Fibroblast of skin of back (primary cell): ENCODE measurements at regions not wholly inside any gene's neighbourhood (a gene's known extent, or its start where the extent isn't known, plus 50 kb on each side); places are given as distances from the start of the nearest gene placed in this dataset.
"Not testable (repeated sequence)": the region's sequence is repeated elsewhere in the genome, so short reads cannot be mapped to it uniquely, and the experiment has no call there.

ENCODE experiments used
- DNase-seq: peaks from one replicate; pipeline ENCODE4 v3.0.0-alpha.2; 2013

DNA sequence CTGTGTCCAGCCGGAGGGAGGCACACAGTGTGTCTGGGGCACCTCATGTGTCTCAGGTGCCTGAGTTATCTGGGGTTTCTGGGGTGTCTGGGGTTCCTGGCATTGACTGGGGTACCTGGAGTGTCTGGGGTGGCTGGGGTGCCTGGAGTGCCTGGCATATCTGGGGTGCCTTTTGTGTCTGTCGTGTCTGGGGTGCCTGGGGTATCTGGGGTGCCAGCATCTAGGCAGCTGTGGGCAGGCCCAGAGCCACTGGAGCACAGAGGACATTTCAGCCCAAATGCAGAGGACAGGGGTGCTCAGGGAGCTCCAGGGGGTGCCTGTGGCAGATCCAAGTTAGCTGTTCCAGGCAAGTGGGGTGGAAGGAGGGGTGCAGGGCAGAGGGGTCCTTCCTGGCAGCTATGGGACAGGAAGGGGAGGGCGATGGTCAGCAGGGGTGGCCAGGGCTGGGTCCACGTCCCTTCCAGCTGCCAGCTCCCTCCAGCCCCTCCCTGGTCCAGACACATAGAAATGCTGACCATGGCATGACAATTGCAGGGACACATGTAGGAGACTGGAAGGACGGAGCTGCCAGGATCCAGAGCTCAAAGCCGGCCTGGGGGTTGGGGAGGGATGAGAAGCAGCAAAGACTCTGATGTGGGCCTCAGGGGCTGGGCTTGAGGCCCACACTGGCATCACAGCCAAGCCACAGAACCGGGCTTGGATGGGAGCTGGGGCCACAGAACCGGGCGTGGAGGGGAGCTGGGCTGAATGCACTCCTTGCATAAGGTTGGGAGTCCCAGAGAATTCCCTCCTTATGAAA, 133.0 kb downstream of the BRD1 start:
- no peak for DNase-seq

- no peak for DNase-seq
These were observed 133.8 kb downstream of the BRD1 start for GRCh38 chr22:49693848-49694247.

GRCh38 chr22:49693416-49693815, 134.3 kb downstream of the BRD1 start:
- no peak for DNase-seq

- no peak for DNase-seq
These were observed 135.0 kb downstream of the BRD1 start for GRCh38 chr22:49692499-49693225.

DNA sequence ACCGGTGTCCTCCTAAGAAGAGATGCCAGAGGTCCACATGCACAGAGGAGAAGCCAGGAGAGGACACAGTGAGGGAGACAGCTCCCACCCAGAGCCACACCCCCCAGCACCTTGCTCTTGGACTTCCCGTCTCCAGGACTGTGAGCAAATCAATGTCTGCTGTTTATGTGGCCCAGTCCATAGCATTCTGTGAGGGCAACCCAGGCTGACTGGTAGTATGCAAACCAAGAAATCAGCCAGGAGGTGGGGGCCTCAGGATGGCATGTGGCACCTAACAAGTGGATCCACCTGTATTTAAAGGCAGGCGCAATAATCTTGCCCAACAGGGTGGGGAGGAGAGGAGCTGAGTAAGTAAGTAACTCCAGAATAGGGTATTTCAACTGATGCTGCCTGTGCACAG, 136.4 kb downstream of the BRD1 start:
- no peak for DNase-seq

DNA sequence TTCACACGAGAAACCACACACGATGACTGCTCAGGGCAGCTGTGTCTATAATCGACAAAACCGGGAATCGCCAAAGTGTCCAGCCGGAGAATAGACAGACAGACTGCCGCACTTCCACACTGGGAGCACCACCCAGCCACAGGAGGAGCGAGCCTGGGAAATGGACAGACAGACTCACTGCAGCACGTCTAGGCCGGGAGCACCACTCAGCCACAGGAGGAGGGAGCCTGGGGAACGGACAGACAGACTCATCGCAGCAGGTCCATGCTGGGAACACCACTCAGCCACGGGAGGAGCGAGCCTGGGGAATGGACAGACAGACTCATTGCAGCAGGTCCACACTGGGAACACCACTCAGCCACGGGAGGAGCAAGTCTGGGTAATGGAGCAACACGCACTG, 137.2 kb downstream of the BRD1 start:
- no peak for DNase-seq

- no peak for DNase-seq
These were observed 137.8 kb downstream of the BRD1 start for GRCh38 chr22:49689858-49690257.

DNA sequence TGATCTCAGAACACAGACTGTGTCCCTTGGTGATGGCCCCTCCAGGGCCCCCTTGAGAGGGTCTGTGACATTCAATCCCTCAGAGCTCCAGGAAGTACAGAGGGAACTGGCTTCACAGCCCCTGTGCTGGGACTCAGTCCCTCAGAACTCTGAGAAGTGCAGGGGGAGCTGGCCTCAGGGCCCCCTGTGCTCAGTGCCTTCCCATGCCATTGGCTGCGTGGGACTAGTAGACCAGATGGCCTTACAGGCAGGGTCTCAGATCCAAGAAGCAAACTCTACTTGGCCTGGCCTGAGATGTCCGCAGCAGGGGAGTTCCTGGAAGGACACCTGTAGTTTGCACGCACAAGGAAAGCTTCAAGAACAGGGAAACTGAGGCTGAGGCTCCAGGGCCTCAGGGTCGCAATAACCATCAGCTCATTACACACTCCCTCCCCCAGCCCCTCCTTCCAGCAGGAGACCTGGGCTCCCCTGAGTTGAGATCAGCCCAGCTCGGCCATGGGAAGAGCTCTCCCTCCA, 138.4 kb downstream of the BRD1 start:
- no peak for DNase-seq

DNA sequence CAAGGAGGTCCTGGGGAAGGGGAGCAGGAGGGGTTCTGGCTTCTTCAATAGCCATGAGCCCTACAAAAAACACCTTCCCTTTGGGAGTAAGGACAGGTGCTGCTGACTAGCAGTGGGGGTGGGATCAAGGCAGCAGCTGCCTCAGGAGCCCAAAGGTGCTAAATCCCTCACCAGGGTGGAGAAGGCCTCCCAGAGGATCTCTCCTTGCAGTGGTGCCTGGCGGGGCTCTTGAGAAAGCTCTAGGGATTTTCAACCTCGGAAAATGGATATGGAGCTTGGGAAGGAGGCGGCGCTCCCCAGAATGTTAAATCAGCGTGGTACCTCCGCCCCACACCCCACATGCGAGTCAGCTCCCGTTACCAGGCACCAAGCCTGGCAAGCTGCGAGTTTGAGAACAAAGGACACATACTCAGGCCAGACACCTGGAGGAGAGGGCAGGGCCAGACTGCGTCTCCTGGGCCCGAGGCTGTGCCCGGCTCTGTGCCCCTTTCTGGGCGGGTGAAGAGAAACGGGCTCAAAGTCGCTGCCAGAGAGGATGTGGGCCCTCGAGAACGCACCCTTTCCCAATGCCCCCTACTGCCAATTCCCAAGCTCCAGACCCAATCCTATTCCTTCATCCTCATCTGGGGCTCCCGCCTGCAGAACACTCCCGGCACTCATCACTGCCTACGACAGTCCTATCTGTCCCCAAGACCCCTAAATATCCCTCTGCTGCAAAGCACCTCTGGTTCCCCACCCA, 139.0 kb downstream of the BRD1 start:
- no peak for DNase-seq

DNA sequence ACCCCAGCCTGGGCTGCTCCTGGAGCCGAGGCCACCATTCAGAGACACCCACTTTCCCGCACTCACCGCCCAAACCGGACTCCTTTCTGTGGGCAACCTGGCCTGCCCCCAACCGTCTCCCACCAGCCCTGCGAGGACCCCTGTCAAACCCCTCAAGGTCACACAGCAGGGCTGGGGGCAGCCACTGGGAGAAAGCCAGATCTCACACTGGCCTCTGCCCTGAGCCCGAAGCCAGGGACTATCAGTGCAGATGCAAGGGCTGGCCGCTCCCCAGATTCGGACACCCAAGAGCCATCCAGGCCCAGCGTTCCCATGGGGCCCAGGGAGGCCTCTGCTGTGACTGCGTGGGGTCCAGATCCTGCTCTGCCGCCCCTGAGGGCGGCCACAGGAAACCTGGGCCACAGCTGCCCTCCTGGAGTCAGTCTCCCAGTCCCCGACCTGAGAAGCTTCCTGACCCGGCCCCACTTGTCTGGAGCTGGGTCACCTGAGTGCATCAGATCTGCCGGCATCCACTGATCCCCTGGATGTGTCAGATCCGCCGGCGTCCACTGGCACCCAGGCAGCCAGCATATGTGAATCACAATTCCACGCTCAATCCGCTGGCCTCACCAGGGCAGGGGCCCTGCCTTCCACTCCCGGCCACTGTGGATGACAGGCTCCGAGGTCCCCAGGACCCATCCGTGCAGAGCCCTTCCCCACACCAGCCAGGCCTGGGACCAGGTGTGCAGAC, 139.7 kb downstream of the BRD1 start:
- no peak for DNase-seq

DNA sequence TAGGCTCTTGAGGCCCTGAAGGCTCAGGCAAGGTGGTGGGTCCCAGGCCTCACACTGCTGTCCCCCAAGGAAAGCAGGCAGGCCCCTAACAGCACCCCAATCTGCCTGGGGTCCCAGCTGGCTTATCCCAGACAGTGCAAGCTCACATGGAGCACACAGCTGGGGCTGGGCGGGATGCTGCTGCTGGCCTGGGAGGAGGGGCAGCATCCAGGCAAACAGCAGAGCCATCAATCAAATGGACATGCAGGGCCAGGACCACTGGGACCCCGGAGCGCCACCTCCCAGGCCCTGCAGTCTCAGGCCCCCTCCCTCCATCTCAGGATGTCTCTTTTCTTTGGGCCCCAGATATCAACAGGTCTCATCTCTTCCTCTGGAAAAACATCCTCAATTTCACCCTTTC, 140.3 kb downstream of the BRD1 start:
- DNase-seq, result no peak

- DNase-seq, result no peak
These were observed 141.0 kb downstream of the BRD1 start for GRCh38 chr22:49686495-49687219.

- no peak for DNase-seq
These were observed 142.0 kb downstream of the BRD1 start for GRCh38 chr22:49685686-49686085.

DNA sequence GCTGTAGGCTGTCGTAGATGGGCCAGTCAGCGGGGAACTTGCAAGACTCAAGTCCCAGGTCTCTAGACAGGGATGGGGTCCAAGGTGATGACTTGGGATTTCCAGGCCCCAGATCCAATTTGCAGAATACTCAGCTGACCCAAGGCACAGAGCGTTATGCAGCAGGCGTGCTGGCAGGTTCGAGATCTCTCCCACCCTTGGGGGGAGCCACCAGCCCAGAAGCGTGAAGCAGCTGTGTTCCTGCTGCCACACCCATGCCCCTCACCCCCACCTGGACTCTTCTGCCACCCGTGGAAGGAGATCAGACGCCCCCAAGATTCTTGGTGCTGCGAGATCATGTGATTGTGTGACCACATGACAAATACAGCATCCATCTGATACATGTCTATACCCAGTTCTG, 142.6 kb downstream of the BRD1 start:
- DNase-seq, result no peak

- DNase-seq, result no peak
These were observed 144.6 kb downstream of the BRD1 start for GRCh38 chr22:49683032-49683431.

DNA sequence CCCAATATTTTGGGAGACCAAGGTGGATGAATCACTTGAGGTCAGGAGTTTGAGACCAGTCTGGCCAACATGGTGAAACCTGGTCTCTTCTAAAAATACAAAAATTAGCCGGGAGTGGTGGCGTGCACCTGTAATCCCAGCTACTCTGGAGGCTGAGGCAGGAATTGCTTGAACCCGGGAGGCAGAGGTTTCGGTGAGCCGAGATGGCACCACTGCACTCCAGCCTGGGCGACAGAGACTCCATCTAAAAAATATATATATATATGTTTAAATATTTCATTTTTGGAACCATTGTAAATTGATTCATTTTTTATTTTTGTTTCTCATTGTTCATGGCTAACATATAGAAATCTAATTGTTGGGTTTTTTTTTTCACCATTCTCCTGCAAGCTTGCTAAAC, 146.9 kb downstream of the BRD1 start:
- DNase-seq, result not testable (repeated sequence)

DNA sequence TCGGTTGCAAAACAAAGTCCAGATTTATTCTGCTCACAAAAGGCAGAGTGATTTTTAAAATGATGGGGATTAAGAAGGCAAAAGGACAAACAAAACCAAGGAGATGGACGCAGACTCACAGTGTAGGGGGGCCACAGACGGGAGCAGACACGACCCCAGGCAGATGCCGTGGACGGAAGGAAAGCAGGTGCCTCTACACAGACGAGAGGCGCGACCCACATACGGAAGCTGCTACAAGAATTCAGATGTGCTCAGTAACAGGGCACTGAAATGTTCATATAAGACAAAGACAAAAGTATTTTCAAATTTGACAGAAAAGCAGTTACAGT, 148.9 kb downstream of the BRD1 start:
- no peak for DNase-seq

- DNase-seq, result no peak
These were observed 149.4 kb downstream of the BRD1 start for GRCh38 chr22:49678137-49678841.

GRCh38 chr22:49677495-49677889, 150.2 kb downstream of the BRD1 start:
- no peak for DNase-seq

GRCh38 chr22:49676783-49677494, 150.7 kb downstream of the BRD1 start:
- no peak for DNase-seq

GRCh38 chr22:49676230-49676629, 151.4 kb downstream of the BRD1 start:
- DNase-seq, result no peak
